Hindlimb muscle (tissue), 1 donor: ENCODE measurements at regions not wholly inside any gene's neighbourhood (a gene's known extent, or its start where the extent isn't known, plus 50 kb on each side); places are given as distances from the start of the nearest gene placed in this dataset.

Experiments
- DNase-seq: peaks from one replicate; pipeline ENCODE4 v3.0.0-alpha.2; 2013

DNA sequence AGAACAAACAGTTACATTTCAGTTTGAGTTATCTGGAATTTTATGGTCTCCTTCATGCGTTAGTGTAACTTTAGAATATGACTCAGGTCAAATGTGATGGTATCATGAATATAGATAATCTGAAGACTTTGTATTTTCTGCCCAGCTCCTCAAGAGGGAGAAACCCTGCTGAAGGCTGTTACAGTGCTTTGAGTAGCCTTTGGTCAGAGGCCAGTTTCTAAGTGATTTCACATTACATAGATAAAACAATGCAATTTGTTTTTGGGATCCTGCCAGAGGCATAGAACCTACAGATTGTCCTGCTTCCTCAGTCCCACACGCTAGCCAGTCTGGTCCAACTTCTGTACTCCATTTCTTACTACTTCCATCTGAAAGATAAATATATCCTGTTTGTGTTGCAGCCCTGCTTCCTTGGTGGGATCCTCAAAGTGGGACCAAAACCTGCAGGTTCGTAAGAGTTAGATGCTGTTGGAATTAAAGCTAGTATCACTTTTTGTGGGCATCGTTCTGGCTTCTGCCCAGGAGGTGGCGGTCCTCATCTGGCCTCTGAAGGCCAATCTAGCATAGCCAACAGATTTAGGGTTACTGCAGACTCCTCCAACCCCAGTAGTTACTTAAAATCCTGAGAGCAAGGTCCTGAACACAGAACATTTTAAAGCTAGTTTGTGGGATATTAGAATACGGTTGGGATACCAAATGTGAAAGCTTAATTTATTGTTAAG is 645.8 kb upstream of the USP24 start:
- DNase-seq: no peak

DNA sequence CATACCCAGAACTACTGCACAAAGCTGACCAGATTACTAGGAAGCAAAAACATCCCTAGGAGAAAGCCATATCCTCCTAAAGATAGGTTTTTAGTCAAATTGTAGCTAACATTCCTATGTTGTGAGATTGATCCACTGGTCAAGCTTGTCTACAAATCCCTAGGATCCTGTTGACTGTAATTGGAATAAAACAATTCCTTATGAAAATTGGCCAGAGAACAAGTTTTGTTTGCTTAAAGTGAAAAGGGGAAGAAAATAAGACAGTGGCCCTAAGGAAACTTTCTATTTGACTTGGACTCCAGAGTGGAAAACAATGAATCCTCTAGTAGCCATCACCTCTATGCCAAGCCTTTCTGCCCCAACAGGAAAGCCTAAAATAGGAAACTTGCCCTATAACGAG is 645.2 kb upstream of the USP24 start:
- DNase-seq: no peak

DNA sequence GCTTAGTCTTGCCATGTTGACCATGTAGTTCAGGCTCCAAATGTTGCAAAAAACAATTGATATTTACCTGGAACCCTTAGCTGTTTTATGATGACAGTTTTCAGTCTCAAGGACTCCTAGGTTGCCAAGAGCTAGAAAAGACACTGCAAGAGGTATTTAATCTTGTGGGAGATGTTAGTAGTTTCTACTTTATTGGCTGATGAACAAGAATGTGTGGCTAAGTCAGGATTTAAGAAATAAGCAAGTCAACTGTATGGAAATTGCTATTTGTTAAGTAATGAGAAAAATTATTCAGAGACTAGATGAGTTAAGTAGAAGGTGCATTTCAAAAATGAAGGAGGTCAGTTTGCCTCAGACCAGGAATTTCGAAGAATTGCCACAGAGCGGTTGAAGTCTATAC is 639.7 kb upstream of the USP24 start:
- no peak for DNase-seq

DNA sequence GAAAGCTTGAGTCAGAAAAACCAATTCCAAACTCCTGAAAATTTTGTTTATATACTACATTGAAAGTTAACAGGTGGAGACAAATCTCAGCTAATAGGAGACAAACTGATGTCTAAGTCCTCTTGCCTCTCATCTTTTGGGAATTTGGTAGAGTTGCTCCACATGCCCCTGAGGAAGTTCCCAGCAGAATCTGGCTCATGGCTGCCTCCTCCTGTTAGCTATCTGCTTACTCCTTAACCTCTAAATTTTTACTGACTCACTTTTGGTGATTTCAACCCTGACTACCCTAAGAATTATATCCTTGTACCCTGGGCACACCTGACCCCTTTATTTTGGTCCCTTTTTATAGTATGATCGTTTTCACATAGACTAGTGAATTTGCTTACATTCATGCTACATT is 633.7 kb upstream of the USP24 start:
- no peak for DNase-seq

DNA sequence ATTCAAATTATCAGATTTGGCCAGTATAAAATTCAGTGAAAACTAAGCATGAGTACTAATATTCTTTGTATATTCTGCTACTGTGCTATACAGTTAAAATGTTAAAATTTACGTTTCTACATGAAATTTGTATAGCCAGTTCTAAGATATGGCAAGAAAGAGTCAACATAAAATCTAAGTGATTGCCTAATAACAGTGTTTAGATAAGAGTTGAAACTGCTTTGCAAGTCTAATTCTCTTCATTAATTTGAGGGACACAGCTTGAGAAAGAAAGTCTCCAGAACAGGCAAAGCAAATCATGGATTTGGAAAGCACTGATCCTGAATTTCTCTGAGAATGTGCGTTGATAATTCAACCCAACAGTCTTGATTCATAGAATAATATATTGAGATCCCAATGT is 630.9 kb upstream of the USP24 start:
- no peak for DNase-seq

DNA sequence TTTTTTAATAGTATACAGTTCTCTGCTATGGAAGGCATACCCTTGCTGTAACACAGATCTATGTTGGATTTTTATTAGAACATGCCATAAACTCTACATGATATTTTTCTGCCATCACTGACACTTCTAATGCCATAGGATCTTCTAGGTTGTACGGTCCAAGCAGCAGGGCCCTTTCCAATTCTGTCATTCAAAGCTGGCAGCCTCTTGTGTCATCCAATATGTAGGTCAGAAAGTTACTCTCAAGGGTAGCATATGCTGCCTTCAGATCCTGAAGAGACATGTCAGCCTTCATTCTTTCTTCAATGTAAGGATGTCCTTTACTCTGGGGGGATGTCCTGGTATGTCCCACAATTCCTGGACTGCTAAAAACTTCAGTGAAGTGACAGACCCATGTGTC is 629.2 kb upstream of the USP24 start:
- DNase-seq: no peak

DNA sequence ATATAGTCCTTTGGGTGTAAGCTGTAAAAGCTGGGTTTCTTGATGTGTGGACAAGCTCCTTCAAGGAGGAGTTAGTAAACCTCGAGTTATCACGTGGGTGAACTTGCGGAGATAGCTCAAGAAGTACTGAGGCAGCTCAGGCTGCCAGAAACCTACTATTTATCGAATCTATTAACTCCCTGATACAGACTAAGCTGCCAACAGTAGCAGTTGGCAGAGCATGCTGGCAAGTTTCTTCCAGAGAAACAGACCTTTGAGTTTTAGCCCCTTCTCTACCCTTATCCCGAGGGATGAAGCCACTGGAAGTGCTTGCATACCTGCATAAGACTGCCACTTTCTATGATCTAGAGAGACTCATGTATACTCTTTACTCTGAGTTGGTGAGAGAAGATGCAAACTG is 624.5 kb upstream of the USP24 start:
- DNase-seq: no peak

DNA sequence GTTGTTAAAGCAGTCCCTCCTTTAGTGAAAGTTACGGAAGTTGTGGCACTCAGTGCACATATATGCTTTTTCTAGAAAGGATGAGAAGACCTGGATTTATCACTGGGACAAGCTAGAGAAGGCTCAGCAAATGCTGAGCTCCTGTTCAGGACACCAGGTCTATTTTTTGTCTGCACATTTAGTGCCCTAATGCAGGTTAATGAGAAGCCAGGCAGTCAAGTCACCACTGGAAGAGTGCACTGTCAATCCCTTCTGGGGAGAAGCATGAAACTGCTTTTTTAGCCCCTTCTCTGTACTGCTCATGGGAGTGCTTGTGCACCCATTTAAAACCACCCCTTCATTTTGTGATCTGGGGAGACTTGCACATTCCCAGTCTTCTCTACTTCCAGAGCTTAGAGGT is 624.1 kb upstream of the USP24 start:
- no peak for DNase-seq

DNA sequence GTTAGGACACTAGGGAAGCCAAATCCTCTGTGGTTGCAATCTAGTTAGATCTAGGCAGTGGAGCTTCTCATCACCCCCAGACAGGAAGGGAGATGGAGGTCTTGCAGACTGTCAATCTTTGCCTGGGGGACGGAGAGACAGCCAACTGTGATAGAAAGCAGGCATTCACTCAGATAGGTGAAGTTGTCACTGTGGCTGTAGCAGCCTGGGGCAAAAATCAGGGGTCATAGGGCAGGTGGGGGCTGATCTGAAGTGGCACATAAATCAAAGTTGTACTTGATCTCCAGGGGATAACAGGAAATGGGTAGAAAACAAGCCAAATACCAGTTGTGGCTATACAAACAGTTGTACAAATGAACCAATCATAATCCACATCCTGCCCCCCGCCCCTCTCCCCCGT is 620.9 kb upstream of the USP24 start:
- no peak for DNase-seq

DNA sequence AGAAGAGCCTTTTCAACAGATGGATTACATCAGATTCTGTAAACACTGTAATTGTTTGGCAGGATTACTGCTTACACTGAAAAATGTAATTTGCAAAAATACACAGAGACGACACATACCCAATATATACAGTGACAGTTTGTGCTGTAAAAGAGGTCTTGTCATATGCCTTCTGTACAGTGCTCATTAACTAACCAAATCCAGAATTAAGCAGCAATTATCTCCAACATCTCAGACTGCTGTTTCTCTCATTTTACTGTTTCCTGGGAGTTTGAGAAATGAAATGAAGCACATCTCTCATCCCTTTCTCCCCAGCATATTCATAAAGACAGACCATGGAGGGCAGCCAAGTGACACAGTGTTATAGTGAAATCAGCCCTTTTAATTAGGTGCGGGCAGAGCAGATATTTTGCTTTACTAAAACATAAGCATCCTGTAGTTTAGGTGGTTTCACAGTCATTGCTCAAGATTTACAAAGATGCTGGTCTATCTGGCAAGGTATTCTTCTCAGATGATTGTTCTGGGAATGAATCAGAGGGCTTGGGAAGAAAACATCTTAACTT is 618.4 kb upstream of the USP24 start:
- peak; percentile 46 for DNase-seq

DNA sequence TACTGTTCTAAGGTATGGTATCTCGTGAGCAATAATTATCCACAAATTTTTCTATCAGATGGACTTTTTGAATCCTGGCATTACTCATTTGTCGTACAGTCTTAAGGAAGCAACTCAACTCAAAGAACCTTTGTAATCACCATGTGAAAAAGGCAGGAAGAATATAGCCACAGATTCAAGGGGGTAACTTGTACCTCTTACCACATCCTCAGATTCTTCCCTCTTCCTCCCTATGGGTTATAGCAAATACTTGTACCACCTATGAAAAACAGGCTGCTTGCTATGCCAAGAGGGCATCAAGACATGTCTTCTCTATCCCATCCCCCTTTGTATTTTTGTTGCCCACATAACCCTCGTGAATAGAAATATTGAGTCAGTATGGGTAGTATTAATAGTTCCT is 616.6 kb upstream of the USP24 start:
- DNase-seq: no peak

DNA sequence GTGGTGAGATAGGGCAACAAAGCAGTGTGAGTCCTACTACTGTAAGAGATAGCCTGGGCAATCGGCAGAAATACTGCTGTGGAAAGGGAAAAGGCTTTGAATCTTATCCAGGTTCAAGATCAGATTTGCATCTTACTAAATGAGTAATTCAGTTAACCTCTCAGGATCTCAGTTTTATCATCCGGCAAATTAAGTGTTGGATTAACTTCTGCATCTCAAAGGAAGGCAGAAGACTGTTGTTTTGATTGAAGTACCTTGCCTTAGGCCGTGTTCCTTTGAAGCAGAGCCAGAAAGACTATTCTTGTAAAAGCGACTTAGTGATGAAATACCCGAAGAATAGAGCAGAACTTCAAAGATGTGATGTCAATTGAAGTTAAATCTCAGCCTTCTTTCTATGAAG is 612.9 kb upstream of the USP24 start:
- no peak for DNase-seq

DNA sequence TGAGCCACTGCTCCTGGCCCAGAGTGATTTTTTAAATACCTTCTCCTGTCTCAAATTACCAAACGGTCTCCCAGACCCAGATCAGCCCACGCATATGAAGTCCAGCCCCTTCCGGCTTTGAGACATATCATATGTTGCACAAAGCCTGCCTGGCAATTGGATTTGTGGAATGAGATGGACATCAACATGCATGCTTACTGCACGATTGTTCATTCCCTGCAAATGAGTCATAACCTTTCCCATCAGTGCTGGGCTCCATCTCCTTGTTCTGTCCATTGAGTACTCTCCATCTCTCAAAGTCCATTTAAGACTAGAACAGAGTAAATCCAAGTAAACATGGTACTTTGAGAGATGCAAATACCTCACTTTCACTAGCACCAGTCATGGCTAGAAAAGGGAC is 612.2 kb upstream of the USP24 start:
- DNase-seq: no peak

DNA sequence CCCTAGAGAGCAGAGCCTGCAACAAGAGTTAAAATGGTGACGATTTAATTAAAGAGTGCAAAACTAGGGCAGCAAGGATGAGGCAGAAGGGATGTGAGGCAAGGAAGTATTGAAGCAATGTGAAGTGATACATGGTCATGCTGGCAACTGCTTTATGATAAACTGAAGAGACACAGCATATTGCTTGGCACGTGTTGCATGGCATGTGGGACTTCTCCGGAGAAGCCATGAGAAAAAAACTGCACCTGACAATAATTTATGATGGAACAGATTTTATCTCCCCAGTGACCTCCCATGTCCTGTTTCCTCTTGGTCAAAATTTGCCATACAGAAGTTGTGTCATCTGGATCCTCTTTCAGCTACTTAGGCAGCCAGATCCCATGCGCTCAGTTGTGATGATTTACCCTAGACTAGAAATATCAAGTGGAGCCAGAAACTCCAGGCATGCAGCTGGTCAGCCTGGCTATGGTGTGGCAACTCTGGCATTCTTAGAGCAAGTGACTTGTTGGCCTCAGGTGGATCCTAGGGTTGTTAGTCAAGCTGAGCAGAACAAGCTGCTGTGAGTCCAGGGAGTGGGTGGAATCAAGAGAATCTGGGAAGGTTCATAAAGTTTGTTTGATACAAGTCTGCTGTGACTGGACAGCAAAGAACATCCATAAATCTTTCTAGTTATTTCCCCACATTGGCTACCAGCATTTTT is 611.4 kb upstream of the USP24 start:
- no peak for DNase-seq

DNA sequence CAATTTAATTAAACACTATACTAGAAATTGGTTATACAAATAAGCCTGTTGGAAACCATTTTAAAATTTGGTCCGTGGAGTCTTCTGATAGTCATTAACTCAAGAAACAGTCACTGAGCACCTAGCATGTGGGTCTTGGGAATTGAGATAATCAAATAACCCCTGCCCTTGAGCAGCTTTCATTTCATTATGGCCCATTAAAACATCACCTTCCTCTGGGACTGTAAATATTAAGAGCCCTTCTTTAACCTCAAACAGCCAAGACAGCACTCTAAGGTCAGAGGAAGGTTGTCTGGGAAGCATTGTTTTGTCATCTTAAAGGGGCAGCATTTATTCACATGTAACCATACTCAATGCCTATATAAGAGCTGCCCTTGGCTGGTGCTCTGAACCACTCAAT is 610.3 kb upstream of the USP24 start:
- DNase-seq: no peak

DNA sequence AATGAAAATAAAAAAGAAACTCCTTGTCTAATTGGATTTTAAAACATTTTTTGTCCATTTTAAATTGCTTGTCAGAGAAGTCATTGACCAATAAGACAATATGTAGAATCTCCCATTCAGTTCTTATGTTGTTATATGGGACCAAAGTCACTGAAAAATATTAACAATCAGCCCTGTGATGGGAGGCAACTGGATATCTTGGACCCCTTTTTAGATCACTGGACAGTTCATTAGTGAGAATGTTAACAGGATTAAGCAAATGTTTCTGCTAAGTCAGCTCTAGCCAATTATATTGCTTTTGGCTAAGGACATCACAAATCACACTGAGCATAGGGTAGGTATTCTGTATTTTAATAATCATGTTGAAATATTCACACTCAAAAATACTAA is 609.1 kb upstream of the USP24 start:
- no peak for DNase-seq

DNA sequence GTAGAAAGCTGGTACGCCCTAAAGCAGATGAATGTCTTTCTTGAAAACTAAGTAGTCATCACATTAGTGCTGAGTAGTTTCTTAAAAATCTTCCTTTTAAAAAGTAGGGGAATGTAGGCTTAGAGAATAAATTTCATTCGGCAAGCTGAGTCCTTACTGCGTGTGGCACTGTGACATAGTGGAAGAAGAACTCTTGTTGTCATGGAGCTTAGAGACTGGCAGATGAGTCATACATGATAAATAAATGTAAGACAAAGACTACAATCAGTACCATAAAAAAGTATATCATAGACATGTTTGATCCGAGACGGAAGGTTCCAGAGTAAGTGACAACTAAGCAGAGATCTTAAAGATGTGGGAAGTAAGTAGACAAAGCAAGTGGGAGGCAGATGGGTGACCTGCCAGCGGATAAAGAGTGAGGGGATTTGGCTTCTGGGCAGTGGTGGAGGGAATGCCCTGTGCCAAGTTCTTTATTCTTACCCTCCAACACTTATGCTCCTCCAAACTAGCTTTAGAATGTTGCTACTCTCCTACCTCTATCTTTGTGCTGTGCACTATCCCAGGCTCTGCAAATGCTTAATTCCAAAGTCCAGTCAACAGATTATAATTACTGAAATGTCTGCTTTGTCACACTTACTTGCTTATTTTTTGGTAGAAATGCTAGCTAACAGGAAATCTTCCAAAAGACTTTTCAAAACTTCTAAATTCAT is 608.5 kb upstream of the USP24 start:
- DNase-seq: no peak

DNA sequence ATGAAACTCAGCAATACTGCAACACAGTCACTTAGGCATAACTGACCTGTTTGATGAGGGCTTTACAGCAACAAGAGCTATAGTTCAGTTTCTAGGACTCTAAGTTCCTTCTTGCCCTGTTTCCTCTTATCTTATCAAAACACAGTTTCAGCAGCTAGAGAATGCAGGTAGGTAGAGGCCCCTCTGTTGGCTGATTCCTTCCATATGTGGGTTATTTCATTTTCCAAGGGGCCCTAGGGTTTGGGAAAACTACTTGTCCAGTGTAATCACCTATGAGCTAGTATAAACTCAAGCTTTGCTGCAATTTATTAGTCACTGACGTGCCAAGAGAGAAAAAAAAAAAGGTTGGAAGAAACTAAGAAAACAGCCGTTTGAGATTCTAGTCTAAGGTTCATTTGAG is 607.7 kb upstream of the USP24 start:
- no peak for DNase-seq

DNA sequence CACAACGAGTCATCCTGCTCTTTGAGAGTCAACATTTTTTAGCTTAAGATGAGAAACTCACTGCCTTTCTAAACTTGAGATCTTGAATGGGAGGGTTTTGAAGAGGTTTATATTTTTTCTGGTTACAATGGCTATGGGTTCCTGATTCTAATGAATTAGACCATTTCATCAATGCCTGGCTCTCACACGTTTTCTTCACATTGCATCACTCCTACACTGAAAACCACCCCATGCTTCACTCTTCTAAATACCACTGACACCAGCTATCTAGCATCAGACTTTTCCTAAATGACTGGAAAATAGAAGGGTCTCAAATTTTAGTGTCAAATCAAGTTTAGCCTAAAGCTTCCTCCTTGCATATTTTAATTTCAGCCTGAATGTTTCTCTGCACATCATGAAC is 606.1 kb upstream of the USP24 start:
- DNase-seq: no peak

DNA sequence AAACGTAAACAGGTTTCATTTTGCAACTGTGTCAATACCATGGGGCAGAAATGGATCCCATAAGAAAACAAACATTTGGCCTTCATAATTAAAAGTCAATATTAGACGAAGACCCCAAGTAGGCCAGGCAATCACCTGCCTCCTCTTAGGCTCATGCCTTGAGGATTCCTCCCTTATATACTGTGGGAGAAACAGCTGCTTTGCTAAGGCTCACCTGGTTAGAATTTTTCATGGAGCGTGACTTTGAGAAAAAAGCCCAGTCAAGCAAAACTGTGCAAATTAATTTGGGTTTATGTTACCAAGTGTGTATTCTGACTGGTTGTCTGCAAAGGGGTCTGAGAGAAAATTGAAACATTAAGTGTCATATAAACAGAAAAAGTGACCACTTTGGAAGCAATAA is 605.3 kb upstream of the USP24 start:
- no peak for DNase-seq

DNA sequence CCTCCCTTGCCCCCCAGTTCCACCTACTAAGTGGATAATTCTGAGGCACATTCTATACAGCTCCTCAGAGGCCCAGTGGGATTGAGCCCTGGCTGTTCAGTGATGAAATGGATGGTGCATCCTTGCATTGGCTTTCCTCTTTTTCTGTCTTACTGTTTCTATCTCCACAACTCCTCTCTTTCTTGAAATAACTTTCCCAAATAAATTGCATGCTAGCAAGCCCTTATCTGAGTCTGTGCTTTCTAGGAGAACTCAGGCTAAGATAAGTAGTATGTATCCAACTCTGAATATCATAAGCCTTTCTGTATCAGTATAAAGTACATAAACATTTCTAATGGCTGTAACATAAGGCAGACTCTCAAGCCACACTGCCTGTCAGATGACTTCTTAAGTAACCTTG is 603.8 kb upstream of the USP24 start:
- DNase-seq: no peak

DNA sequence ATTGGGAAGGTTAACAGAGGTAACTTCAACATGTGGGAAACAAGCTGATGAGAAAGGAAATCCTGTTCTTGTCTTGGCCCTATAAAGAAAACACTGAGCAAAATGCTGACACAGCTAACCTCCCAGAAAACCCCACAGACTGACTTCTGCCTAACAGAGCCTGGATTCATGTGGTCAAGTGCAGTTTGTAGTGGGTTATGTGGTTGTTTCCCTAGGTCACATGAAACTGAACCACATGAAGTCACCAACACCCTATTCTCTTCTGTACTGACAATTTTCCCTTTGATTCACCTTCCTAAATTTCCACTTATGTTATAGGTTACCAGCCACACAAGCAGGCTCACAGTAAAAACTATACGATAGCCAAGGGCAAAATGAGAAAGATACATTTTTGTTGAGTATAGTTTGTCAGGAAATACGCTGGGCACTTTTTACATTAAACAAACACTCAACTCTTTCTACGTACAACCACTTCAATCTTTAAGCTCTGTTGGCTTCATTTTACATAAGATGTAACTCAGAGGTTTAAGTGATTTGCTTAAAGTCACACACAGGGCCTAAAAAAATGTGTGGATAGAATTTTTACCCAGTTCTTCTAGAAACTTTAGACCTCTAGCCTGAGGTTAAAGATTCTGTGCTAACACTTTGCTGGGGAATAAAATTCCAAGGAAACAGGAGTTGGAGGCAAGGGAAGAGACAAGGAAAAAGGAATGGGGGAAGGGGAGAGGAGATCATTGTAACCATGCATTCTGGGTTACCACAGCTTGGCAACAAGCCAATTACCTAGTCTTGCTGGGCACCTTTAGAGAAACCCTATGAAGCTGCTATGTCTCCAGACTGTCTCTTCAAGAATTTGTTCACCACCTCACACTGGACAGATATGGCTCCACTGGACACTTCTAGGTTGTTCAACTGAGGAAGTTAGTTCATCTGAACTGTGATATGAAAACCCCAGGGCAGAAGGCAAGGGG is 601.6 kb upstream of the USP24 start:
- no peak for DNase-seq
